Activated CD8-positive, alpha-beta memory T cell treated with anti-CD3 and anti-CD28 coated beads, Interleukin-2, amount 50 U/mL, for 1 hour (primary cell): ENCODE measurements at regions not wholly inside any gene's neighbourhood (a gene's known extent, or its start where the extent isn't known, plus 50 kb on each side); places are given as distances from the start of the nearest gene placed in this dataset.
"Not testable (repeated sequence)": the region's sequence is repeated elsewhere in the genome, so short reads cannot be mapped to it uniquely, and the experiment has no call there.

ENCODE experiments used
- DNase-seq: peaks from one replicate; pipeline ENCODE4 v3.0.0-alpha.2; 2020; ENCODE audit errors: extremely low read depth

DNA sequence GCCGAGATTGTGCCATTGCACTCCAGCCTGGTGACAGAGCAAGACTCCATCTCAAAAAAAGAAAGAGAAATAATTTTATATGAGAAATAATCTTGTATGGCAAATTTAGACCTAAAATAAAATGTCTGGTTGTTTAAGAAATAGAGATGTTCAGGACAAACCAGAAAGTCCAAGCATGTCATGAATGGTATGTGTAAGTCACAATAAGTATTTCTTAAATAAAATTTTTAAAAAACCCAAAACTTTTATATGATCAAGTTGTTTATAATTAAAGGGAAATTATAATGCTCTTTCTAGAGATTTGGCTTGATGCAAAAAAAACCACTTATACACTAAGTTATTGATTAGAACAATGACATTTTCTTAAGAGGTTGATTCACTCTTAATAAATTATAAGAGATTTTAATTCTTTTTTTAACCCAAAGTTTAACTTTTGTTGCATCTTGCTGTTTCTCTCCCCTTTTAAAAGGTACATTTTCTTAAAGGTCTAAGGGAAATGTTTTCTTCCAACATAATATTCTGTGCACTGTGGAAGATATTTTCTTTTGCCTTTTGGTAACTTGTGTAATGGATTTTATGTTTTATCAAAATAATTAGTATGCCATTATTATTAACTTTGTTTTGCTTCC lies 105.7 kb downstream of the RTP4 start:
- no peak for DNase-seq

DNA sequence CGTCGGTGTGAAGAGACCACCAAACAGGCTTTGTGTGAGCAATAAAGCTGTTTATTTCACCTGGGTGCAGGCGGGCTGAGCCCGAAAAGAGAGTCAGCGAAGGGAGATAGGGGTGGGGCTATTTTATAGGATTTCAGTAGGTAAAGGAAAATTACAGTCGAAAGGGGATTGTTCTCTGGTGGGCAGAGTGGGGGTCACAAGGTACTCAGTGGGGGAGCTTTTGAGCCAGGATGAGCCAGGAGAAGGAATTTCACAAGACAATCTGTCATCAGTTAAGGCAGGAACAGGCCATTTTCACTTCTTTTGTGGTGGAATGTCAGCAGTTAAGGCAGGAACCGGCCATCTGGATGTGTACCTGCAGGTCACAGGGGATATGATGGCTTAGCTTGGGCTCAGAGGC lies 98.1 kb downstream of the RTP4 start:
- not testable (repeated sequence) for DNase-seq

DNA sequence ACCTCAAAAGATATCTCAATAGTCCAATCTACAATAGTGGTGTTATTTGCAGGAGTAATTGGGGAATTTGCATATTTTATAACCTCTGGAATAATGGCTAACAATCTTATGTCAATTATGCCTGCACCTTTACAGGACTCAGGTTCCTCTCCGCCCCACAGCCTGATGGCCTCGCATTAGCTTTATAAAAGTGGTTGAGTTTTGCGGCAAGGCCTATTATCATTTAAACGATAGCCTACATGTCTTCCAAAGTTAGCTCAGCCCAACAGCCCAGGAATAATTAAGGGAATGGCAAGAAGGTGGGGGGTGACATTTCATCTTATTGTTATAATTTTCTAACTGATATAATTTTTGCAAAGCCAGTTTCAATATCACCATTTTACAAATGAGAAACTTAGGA lies 97.3 kb downstream of the RTP4 start:
- DNase-seq = no peak

DNA sequence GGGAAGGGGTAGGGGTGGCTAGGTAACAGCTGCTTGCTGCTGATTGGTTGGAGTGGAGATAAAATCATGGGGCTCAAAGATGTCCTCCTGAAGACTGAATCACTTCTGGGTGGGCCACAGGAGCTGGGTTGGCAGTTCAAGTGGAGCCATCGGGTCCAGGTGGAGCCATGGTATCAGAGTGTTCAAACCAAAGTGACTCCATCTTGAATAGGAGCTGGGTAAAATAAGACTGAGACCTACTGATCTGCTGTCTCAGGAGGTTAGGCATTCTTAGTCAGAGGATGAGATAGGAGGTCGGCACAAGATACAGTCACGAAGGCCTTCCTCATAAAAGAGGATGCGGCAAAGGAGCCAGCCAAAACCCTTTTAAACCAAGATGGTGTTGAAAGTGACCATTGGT lies 96.5 kb downstream of the RTP4 start:
- no peak for DNase-seq

DNA sequence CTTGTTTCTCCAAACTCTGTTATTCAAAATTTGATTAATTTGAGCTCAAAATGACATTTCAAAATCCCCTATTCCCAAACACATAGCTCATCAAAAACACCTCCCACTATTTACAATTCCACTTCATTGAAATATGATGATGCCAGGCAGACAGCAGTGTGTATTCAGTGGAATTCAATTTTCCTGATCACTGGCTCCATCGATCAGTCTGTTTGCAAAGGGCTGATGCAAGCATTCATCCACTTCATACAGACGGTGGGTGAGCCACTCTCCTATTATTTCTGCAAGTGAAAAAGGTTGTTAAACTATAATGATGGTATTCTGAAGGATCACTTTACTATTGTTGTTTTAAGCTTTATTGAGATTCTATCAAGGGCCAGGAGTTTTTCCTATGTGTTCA lies 90.7 kb downstream of the RTP4 start:
- no peak for DNase-seq

DNA sequence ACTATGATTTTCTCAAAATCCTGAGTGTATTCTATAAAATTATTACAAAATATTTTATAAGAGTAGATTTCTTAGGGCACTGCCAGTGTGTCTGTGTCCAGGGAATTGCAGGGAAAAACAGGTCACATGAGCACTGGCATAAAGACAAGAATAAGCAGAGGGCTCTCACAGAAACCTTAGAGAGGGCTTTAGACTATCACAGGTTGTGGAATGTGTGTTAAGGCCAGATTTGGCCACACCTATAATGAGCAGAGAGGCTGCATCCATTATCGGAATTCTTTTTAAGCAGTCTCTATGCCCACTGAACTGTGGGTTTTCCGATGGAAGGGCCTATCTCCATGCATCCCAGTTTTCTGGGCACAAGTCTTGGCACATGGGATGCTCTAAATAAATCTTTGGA lies 90.2 kb downstream of the RTP4 start:
- no peak for DNase-seq

DNA sequence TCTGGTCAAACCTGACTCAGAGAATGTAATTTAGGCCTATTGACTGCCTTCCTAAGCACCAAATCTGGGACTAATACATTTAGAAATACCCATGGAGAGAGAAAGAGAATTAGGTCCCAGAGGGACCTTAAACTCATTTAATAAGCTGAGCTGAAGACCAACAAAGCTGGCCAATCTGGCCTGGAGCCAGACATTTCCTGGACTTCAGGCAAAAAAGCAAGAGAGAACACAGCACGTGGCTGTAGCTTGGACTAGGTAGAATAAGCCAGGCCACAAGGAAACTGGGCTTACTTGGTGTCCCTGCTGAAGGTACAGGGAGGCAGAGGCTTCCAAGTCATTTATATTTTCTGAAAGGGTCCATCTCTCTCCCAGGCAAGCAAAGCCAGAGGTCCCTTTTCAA lies 88.1 kb downstream of the RTP4 start:
- DNase-seq = no peak

DNA sequence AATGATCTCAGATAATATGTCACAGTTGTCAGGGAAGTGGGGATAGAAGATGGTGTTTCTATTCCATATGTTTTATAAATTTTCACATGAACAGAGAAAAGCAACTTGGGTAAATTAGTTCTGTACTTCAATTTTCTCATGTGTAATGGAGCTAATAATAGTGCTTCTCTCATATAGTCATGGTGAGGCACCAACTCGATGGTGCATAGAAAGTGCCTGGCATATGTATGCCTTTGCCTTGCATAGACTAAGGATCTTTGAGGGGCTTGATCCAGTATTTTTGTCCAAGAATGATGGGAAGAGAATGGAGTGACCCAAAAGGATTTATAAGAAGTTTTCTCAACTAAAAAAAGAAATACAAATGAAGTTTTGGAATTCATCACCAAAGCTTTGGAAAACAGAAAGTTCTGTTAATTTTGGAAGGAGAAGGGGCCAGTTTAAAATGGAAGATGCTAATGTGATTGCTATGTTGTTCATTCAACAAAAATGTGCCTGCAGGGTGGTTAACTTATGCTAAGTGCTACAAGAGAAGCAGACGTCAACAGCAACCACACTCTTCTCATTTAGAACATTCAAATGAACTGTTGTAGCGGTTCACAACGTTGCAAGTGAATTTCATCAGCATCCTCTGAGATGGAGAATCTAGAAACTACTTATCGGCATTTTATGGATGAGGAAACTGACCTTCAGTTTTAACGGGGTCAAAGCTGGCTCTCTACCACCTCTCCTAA lies 86.1 kb downstream of the RTP4 start:
- DNase-seq = no peak

DNA sequence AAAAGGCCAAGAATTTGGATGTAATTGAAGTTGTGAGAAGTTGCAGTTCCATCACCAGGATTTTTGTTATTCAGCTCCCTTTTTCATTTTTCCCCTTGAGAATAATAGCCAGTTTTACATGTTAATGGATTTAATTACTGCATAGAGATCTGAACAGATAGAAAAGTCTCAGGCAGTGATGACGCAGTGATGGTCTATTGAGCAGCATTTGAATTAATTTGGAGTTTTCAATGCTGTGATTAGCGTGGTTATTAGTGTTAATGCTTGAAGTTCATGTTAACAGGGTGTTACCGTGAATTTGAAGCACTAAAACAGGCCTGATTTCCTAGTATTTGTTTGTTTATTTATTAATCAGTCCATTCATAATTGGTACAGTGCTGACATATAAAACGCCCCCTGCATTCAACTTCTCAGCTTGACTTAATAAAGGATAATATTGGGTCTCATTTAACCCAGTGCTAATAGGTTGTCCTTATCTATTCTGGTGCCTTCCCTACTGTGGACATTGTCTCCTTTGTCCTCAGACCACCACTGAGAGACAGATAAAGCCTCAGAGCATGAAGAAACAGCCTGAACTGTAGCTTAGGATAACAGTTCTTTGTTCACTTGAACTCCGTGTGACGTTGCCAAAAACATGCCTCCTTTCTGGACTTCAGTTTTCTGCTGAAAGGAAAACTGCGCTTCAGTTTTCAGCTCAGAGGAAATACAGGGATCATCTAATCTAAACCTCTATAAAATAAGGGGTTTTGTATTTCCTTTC lies 82.4 kb downstream of the RTP4 start:
- no peak for DNase-seq

DNA sequence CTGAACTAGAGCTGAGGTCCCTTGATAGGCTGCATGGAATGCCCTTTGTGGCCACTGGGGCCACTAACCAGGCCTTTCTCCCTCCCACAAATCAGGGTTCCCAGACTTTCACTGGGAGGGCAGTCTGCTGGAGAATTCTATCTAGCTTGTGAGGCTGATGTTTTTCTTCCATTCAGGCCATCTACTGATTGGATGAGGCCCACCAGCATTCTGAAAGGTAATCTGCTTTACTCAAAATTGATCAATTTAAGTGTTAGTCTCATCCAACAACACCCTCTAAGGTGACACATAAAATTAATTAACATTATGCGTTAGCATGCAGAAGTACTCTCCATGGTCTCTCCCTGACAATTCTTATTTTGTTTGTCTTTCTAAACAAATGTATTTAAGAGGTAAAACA lies 80.5 kb downstream of the RTP4 start:
- DNase-seq = no peak

DNA sequence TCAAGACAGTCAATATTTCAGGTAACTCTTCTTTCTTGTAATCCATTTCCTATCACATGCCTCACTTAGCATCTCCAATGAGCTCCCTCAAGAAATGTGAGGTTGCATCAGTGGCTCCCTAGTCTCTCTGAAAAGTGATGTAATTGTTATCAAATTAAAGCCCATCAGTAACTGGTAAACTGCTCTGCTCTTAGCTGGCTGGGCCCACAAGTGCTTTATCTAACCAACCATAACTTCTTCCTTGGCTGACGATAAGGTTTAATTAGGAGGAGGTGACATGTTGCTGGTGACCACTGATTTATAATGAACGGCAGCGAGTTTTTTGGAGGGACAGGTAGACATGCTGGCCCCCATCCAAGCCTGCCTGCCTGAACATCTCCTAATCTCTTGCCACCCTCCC lies 79.6 kb downstream of the RTP4 start:
- DNase-seq = no peak

DNA sequence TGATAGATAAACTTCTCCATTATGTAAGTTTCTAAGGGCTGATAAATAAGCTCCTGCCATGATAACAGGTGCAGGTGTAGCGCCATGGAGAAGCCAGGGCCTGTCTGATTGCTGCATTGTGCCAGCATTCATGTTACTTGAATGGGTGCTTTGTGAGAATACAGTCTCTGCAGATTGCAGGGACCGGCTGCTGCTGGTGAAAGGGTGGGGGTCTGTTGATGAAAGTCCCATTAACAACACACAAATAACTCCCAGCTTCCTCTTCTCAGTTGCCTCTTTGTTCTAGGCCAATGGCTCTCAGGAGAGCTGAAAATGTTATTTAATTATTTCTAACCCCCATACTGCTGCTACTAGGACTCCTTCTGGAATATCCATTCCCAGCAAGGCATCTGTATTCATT lies 77.2 kb downstream of the RTP4 start:
- DNase-seq = no peak

DNA sequence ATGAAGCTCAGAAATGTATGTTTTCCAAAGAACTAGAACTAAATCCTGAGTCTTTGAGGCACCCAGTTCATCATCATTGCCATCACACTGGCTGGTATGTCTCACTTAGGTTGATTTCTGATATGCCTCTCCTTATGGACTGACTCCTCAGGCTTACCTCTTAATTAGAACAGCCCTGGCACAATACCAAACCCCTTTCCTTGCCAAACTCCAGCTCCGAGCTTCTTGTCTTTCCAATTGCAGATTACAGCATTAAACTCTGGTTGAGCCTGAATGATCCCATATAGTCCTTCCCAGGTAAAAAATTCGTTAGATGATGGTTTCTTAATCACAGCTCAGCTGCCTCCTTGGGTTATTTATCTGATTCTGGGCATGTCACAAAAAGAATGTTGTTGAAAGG lies 66.3 kb downstream of the RTP4 start:
- DNase-seq = no peak

DNA sequence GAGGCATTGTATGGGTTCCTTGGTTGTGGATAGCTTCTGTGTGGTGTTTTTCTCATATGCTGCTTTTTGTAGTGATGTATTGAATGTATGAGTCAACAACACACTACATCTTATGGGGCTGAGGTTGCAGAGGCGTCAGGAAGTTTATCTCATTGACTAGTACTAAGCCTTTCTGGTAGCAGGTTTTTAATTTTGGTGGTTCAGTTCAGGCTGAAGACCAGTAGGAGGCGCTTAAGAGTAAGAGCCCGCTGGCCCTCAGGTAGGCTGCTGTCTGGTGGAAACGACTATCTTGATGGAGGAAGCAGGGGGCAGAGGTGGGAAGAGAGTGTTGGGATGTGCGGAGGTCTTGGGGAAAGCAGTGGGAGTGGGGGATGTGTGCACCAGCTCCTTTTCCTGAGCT lies 62.4 kb downstream of the RTP4 start:
- DNase-seq = no peak
